NK-92 treated with Interleukin-12 subunit alpha and Interleukin-12 subunit beta, amount 100 ng/mL, for 24 hours (cell line): ENCODE measurements at regions not wholly inside any gene's neighbourhood (a gene's known extent, or its start where the extent isn't known, plus 50 kb on each side); places are given as distances from the start of the nearest gene placed in this dataset.
A peak's percentile ranks its signal among the peaks of the same experiment; 100 is the strongest.

ENCODE experiments used
- DNase-seq: peaks from one replicate; lab custom pipeline; 2025; lab: John Stamatoyannopoulos, UW

DNA sequence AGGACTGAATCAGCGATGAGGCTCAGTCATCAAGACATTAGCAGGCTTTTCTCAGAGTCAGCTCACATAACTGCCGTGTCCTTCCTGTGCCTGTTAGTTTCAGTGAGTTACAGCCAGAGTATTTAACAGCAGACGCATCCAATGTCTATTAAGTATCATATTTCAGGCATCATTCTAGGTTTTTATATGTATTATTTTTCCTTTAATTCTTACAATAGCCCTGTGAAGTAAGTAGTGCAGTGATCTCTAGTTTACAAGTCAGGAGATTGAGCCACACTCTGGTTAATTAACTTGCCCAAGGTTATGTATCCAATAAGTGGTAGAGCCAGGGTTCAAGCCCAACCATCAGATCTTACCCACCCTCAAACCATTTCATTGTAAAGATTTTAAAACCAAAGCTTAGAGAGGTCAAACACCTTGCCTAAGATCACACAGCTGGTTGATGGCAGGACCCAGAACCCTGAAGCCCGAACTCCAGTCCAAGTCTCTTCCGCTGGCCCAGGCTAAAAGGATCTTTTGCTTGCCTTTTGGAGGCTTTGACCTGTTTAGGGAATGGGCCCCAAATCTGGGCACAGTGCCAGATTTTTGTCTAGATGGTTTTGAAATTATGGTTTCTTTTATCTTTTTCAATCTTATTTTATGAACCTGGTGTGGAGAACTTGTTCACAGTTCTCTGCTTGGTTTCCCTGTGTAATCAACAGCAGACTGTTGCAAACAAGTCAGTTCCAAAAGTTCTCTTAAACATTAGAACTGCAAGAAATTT, 261.2 kb upstream of the CLINT1 start:
- no peak for DNase-seq

DNA sequence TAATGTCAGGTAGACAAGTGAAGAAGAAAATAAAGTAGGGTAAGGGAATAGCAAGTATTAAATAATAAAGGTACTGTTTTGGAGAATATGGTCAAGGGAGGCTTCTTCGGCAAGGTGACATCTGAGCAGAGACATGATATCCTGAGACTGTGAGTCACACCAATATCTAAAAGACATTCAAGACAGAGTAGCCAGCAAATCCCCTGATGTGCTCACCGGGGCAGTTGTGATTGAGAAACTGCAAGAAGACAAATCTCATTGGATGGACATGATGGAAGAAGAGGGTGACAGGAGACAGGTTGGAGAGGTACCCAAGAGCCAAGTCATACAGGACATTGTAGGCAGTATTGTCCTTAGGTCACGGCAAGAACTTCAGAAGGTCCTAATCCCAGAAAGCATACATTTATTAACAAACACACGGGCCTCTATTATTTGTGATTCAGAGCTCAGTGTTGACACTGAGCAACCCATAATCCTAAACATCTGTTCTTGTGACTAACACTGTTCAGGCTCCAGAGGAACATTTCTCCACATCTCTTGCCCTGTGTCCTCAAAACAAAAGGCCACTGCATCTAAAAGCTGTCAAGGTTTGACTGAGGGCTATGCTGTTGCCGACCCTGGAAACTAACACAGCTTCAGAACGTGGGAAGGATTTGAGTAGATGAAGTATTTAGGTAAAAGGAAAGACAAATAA, 258.7 kb upstream of the CLINT1 start:
- DNase-seq, result no peak

- DNase-seq, result no peak
Measured at GRCh38 chr5:158116965-158117364, 258.0 kb upstream of the CLINT1 start.

DNA sequence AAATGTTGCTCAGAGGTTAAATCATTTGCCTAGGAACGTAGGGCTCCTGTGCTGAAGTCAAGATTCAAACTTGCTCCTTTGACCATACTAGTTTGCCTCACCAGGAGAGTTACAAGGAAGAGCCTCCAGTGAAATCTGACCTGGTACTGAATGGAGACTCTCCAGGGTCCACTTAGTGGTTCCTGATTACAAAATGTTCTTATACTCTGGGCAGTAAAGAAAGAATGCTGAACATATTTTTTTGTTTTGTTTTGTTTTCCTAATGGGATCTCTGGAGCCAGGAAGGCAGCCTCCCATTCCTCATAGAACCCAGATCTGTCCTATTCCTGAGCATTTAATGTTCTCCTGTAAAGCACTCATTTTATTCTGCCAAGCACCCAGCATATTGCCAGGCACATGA, 256.5 kb upstream of the CLINT1 start:
- no peak for DNase-seq

GRCh38 chr5:158108177-158108576, 249.2 kb upstream of the CLINT1 start:
- DNase-seq, result no peak

DNA sequence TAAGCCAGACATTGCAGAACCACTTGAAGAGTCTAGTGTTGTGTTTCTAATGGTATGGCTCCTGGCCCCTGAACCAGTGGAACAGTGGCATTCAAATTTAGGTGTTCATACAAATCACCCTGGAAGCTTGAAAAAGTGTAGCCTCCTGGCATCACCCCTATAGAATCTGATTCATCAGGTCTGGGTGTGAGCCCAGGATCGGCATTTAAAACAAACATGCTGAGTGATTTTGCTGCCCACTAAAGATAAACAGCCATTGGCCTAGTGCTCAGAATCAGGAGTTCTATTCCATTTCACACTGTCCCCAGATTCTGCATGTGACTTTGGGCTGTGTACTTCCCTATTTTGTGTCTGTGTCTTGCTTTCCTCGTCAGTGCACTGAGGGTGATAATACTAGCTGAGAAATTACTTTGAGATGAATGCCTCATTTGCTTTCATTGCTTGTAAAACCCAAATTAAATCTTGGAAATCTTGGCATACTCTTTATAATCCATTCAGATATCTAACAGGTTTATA, 241.5 kb upstream of the CLINT1 start:
- no peak for DNase-seq

DNA sequence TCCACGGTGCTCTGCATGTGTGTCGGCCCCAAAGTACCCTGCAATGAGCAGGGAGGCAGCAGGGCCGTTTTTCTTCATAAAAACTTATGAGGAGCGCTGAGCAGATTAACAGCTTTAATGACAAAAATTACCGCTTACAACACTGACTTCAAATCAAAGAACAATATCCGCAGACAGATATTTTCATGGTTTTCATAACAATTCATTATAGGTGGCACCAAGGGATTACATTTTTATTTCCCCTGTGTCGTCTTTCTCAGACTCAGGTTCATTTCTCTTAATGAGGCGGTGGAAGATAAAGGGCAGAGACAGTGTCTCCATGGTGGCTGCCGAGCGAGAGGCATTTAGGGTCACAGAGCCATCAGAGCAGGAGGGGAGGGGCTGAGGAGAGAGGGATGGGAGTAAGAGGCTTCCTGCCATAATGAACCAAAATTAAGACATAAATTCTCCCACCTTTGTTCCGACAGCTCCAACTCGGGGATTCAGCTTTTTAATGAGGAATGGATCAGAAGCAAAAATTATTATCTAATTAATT, 240.7 kb upstream of the CLINT1 start:
- no peak for DNase-seq

DNA sequence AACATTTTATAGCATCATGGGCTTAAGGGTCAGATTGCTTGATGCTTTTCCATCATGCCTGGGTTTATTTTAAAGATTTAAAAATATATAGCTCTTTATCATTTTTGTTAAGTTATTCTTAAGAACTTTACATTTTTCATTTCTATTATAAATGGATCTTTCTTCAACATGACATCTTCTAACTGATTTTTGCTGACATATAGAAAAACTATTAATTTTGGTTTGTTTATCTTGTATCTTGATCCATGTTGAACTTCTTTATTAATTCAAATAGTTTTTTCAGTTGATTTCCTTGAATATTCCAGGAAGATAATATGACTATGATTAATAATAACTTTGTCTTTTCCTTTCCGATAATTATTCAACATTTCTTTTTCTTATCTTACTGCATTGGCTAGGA, 237.9 kb upstream of the CLINT1 start:
- no peak for DNase-seq

GRCh38 chr5:158086856-158087255, 227.9 kb upstream of the CLINT1 start:
- DNase-seq, result no peak

- DNase-seq, result no peak
Measured at GRCh38 chr5:158084292-158084691, 225.3 kb upstream of the CLINT1 start.

GRCh38 chr5:158082696-158083287, 223.8 kb upstream of the CLINT1 start:
- DNase-seq, result no peak

- no peak for DNase-seq
Measured at GRCh38 chr5:158080112-158080511, 221.2 kb upstream of the CLINT1 start.

DNA sequence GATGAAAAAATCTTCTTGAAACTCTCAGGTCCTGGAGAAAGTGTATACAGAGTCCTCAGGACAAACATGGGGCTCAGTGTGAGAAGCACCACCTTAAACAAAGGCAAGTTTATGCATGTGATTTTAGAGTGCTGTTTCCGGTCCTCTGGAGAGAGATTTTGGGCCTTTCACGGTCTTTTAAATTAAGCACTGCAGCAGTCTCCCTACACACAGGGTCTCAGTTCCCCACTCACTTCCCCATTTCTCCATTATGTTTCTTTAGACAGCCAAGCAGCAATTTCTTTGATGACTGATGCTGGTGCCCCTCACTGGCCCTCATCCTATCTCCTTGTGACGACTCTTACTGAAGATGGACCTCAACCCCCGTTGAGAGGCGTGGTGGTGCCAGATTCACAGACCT, 220.2 kb upstream of the CLINT1 start:
- no peak for DNase-seq

DNA sequence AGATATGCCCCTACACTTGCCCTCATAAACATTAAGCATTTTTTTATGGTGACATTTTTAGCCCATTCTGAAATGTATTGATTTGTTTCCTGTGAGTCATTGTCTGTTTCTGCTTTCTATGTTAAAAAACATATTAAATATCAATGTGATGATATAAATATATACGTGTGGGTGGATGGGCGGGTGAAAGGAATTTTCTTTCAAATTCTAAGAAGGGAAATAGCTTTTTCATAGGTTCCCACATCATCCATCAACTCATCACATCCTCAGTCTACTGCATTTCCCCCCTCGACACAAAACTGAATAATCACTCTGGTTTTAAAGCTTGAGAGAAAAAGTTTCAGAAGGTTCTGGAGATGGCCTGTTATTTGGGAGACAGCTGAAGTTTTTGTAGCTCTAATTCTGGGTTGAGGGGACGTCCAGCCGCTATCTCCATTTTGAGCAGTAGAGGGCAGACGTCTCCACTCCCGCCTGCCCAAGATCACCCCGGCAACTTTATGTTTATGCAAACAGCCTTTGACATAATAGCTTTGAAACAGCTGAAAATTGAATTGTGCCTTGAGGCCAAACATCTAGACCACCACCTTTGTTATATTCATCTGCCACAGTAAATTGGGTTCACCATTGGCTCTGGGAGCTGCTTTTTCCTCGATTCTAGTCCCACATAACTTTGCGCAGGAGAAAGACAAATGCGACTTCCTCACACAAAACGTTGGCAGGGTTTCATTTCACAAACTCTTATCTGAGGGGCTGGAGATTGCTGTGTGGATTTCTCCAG, 216.2 kb upstream of the CLINT1 start:
- peak; percentile 4 for DNase-seq

- no peak for DNase-seq
Measured at GRCh38 chr5:158074597-158074991, 215.6 kb upstream of the CLINT1 start.

DNA sequence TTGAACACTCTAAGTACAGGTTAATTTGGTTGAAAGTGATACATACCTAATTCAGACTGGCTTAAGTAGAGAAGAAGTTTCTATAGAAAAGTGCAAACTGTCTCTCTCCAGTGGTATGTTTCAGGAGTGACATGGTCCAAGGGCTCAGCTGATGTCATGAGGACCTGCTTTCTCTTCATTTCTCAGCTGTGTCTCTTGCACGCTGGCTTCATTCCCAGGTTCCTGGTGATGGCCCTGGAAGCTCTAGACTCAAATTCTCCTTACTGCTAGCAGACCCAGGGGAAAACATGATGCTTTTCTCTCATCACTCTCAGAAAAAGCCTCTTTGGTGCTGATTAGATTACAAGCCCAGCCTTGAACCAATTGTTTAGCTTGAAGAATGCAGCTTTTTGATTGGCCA, 211.9 kb upstream of the CLINT1 start:
- no peak for DNase-seq

GRCh38 chr5:158069838-158070237, 210.9 kb upstream of the CLINT1 start:
- DNase-seq, result no peak

GRCh38 chr5:158068964-158069363, 210.0 kb upstream of the CLINT1 start:
- no peak for DNase-seq

DNA sequence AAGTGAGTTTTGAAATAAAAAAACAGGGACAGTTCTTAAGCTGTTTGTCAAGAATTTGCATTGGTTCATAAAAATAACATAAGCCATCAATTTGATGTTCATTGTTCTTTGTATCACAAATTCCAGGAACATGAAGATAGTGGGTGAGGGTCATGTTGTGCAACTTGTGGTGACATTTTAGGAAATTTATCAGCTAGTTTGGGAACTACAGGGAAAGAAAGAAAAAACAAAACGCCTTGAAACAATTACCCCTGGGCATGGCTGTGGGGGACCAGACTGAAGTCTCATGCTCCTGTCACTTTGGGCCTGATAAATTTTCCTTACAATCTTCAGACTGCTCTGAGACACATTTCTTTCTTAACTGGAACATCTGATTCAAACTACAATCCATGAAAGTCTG, 207.1 kb upstream of the CLINT1 start:
- DNase-seq, result no peak

DNA sequence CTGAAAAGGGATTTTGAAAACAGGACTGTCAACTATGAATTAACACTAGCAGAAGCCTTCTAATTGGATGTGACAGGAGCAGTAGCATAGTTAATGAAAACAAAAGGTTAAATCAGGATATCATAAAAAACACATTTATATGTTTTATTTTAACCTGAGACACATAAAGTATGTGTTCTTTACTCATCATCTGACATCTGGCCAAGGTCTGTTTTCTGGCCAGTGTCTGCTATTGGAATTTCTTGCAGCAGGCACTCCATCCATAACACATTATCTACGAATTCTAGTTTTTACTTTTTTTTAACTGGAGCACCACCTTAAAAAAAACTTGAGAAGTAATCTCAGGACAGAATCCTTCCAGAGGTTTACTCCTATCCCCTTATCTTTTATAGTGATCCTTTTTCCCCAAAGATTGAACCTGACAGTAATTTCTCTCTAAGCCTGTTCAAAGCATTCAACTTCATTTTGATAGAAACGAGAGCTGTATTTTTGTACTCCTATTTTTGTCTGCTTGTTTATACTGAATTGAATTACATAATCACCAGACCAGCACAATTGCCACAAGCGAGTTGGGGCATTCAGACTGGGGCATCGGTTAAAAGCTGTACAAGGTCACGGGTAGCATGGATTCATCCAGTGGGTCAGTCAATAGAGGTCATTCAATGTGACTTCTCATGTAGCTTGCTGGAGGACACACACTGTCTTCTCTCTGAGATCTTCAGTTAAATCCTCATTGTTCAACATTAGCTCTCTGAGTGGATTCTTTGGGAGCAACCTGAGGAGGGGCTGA, 205.6 kb upstream of the CLINT1 start:
- no peak for DNase-seq

DNA sequence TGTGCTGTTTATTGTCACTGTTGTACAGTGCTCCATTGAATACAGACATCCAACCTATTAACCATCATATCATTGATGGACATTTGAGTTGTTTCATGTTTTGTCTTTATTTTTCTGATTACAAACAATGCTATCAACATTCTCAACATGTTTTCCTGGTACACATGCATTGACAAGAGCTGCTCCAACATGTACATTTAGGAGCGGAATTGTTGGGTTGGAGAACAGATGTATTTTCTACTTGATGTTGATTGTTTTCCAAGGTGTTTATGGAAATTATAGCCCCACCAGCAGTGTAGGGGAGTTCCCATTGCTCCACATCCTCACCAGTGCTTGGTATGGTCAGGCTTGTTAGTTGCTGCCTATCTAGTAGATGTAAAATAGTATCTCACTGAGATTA, 204.1 kb upstream of the CLINT1 start:
- no peak for DNase-seq
